IMR-90 (cell line): ENCODE measurements at regions not wholly inside any gene's neighbourhood (a gene's known extent, or its start where the extent isn't known, plus 50 kb on each side); places are given as distances from the start of the nearest gene placed in this dataset.

Source experiments
- ATAC-seq: fragments of 200-7000 bp; cut with Tn5 transposase; 2 replicates; pipeline ENCODE4 v1.9.1; 2020; ENCODE audit warnings: low read depth, mild to moderate bottlenecking, moderate library complexity
- BruUV-seq: library from RNA; stranded (reverse); fragments of 400-500 nt; replicated peaks from 2 replicates; lab custom pipeline; 2021; lab: Mats Ljungman, UMichigan
- CTCF ChIA-PET: fragments of 300-600 bp; formaldehyde crosslinking; extraction: SDS; loops from one replicate; lab custom pipeline; 2021; ENCODE audit warnings: antibody characterized with exemption; lab: Yijun Ruan, JAX
- POLR2A ChIA-PET: fragments of 300-600 bp; sonication (Branson Sonifier 250); formaldehyde crosslinking; loops from one replicate; lab custom pipeline; 2022; ENCODE audit warnings: antibody characterized with exemption; ENCODE audit not compliant: unreplicated experiment; lab: Charles Lee
- DNase-seq: peaks from one replicate; pipeline ENCODE4 v3.0.0; 2013
- H2AFZ ChIP-seq: replicated peaks from 2 replicates; pipeline ENCODE3; 2013; ENCODE audit warnings: low read length, mild to moderate bottlenecking; ENCODE audit not compliant: poor library complexity
- H2AK5ac ChIP-seq: 2 replicates; pipeline ENCODE4 v1.6.1; 2013; ENCODE audit warnings: low read depth, low read length, inconsistent platforms
- H2AK9ac ChIP-seq: replicated peaks from 2 replicates; pipeline ENCODE3; 2013; ENCODE audit warnings: mild to moderate bottlenecking, low read depth, low read length, moderate library complexity; ENCODE audit not compliant: poor library complexity
- H2BK120ac ChIP-seq: 2 replicates; pipeline ENCODE4 v1.6.1; 2013; ENCODE audit warnings: low read depth, low read length, inconsistent platforms
- H2BK15ac ChIP-seq: 3 replicates; pipeline ENCODE4 v1.6.1; 2013; ENCODE audit warnings: low read depth, low read length, inconsistent platforms
- H2BK20ac ChIP-seq: 2 replicates; pipeline ENCODE4 v1.6.1; 2013; ENCODE audit warnings: low read depth, mild to moderate bottlenecking, inconsistent platforms, low read length, moderate library complexity
- H2BK5ac ChIP-seq: 2 replicates; pipeline ENCODE4 v1.6.1; 2013; ENCODE audit warnings: mild to moderate bottlenecking, low read depth, low read length, inconsistent platforms; ENCODE audit not compliant: poor library complexity, severe bottlenecking
- H3K14ac ChIP-seq: replicated peaks from 2 replicates; pipeline ENCODE4 v1.6.1; 2013; ENCODE audit warnings: low read depth, low read length, inconsistent platforms
- H3K18ac ChIP-seq: 2 replicates; pipeline ENCODE4 v1.6.1; 2013; ENCODE audit warnings: low read depth, low read length, control low read depth
- H3K23ac ChIP-seq: 2 replicates; pipeline ENCODE4 v1.6.1; 2013; ENCODE audit warnings: low read depth, low read length, inconsistent platforms
- H3K27ac ChIP-seq: 2 replicates; pipeline ENCODE4 v1.5.1; 2013; ENCODE audit warnings: mild to moderate bottlenecking, control low read depth, low read length; ENCODE audit not compliant: insufficient read depth
- H3K27me3 ChIP-seq: 2 replicates; pipeline ENCODE4 v1.6.1; 2013; ENCODE audit warnings: low read length; ENCODE audit not compliant: control insufficient read depth, insufficient read depth
- H3K36me3 ChIP-seq: 2 replicates; pipeline ENCODE4 v1.6.1; 2013; ENCODE audit warnings: low read length, mixed read lengths; ENCODE audit not compliant: control insufficient read depth, insufficient read depth
- H3K4ac ChIP-seq: 2 replicates; pipeline ENCODE4 v1.6.1; 2013; ENCODE audit warnings: low read depth, low read length, inconsistent platforms
- H3K4me1 ChIP-seq: 2 replicates; pipeline ENCODE4 v1.6.1; 2013; ENCODE audit warnings: low read length, mixed read lengths; ENCODE audit not compliant: control insufficient read depth, insufficient read depth
- H3K4me2 ChIP-seq: 2 replicates; pipeline ENCODE4 v1.6.1; 2013; ENCODE audit warnings: low read depth, mild to moderate bottlenecking, control low read depth, low read length, moderate library complexity
- H3K4me3 ChIP-seq: 2 replicates; pipeline ENCODE4 v1.5.1; 2013; ENCODE audit warnings: low read depth, mild to moderate bottlenecking, control low read depth, low read length, moderate library complexity; ENCODE audit not compliant: insufficient read depth
- H3K56ac ChIP-seq: 2 replicates; pipeline ENCODE4 v1.6.1; 2013; ENCODE audit warnings: low read length, inconsistent platforms; ENCODE audit not compliant: insufficient read depth; ENCODE audit errors: extremely low read depth
- H3K79me1 ChIP-seq, 2 experiments: 2 replicates each; pipeline ENCODE4 v1.6.1; 2013; ENCODE audit warnings: low read length in 2 of 2, inconsistent platforms in 1 of 2, low read depth in 1 of 2
- H3K9ac ChIP-seq: 2 replicates; pipeline ENCODE4 v1.6.1; 2013; ENCODE audit warnings: low read depth, low read length, control low read depth
- H3K9me1 ChIP-seq: 2 replicates; pipeline ENCODE4 v1.6.1; 2013; ENCODE audit warnings: low read length, inconsistent platforms; ENCODE audit not compliant: insufficient read depth
- H3K9me3 ChIP-seq: 2 replicates; pipeline ENCODE4 v1.6.1; 2013; ENCODE audit warnings: low read length; ENCODE audit not compliant: control insufficient read depth, insufficient read depth
- H4K20me1 ChIP-seq: 2 replicates; pipeline ENCODE4 v1.6.1; 2013; ENCODE audit warnings: low read length, inconsistent platforms; ENCODE audit not compliant: insufficient read depth
- H4K5ac ChIP-seq: 2 replicates; pipeline ENCODE4 v1.6.1; 2013; ENCODE audit warnings: mild to moderate bottlenecking, low read depth, low read length, control low read depth
- H4K8ac ChIP-seq, 2 experiments: 2 replicates each; pipeline ENCODE4 v1.6.1; 2013; ENCODE audit warnings: low read depth in 2 of 2, low read length in 2 of 2, control low read depth in 1 of 2, inconsistent platforms in 1 of 2
- H4K91ac ChIP-seq: 2 replicates; pipeline ENCODE4 v1.6.1; 2013; ENCODE audit warnings: low read depth, low read length, inconsistent platforms; ENCODE audit not compliant: insufficient read depth
- BHLHE40 ChIP-seq: fragments of 150-350 bp; IDR thresholded peaks from 2 replicates; pipeline ENCODE4 v1.6.1; 2016; ENCODE audit warnings: mild to moderate bottlenecking, low read depth, low read length
- CEBPB ChIP-seq: IDR thresholded peaks from 2 replicates; pipeline ENCODE4 v1.6.1; 2012; ENCODE audit warnings: low read depth, low read length, improper control_type of control experiment
- CHD1 ChIP-seq: IDR thresholded peaks from 2 replicates; pipeline ENCODE4 v1.6.1; 2012; ENCODE audit warnings: low read depth, low read length, improper control_type of control experiment
- CTCF ChIP-seq: conservative IDR thresholded peaks from 2 replicates; pipeline ENCODE4 v1.5.1; 2012; ENCODE audit warnings: mild to moderate bottlenecking, low read depth, low read length, improper control_type of control experiment
- ELK1 ChIP-seq: fragments of 150-350 bp; IDR thresholded peaks from 2 replicates; pipeline ENCODE4 v1.6.1; 2016; ENCODE audit warnings: low read depth, mild to moderate bottlenecking, low read length, moderate library complexity, borderline replicate concordance
- FOS ChIP-seq: fragments of 150-350 bp; IDR thresholded peaks from 2 replicates; pipeline ENCODE4 v1.6.1; 2016; ENCODE audit warnings: low read depth, low read length
- MAFK ChIP-seq: IDR thresholded peaks from 2 replicates; pipeline ENCODE4 v1.6.1; 2012; ENCODE audit warnings: low read depth, low read length, improper control_type of control experiment
- MAZ ChIP-seq: IDR thresholded peaks from 2 replicates; pipeline ENCODE4 v1.6.1; 2012; ENCODE audit warnings: low read depth, mild to moderate bottlenecking, low read length, improper control_type of control experiment, moderate library complexity, borderline replicate concordance
- MXI1 ChIP-seq: IDR thresholded peaks from 2 replicates; pipeline ENCODE4 v1.6.1; 2012; ENCODE audit warnings: low read depth, mild to moderate bottlenecking, low read length, moderate library complexity, borderline replicate concordance
- NFE2L2 ChIP-seq: fragments of 150-350 bp; IDR thresholded peaks from 2 replicates; pipeline ENCODE4 v1.6.1; 2016; ENCODE audit warnings: low read depth, mild to moderate bottlenecking, low read length
- POLR2A ChIP-seq: IDR thresholded peaks from 2 replicates; pipeline ENCODE4 v1.6.1; 2012; ENCODE audit warnings: mild to moderate bottlenecking, low read depth, low read length
- RAD21 ChIP-seq: IDR thresholded peaks from 2 replicates; pipeline ENCODE4 v1.6.1; 2012; ENCODE audit warnings: low read length, improper control_type of control experiment
- RCOR1 ChIP-seq: IDR thresholded peaks from 2 replicates; pipeline ENCODE4 v1.6.1; 2012; ENCODE audit warnings: mild to moderate bottlenecking, low read length, improper control_type of control experiment; ENCODE audit not compliant: insufficient replicate concordance
- RFX5 ChIP-seq: IDR thresholded peaks from 2 replicates; pipeline ENCODE4 v1.8.0; 2012; ENCODE audit warnings: low read depth, mild to moderate bottlenecking, low read length, moderate library complexity
- SMC3 ChIP-seq: fragments of 150-350 bp; IDR thresholded peaks from 2 replicates; pipeline ENCODE4 v1.6.1; 2016; ENCODE audit warnings: low read depth, mild to moderate bottlenecking, antibody characterized with exemption, low read length, moderate library complexity
- USF2 ChIP-seq: fragments of 150-350 bp; IDR thresholded peaks from 2 replicates; pipeline ENCODE4 v1.6.1; 2017; ENCODE audit warnings: mild to moderate bottlenecking, antibody characterized with exemption, low read length, low read depth
- dilution Hi-C: fragments of 300-500 bp; cut with HindIII; formaldehyde crosslinking; loops from one replicate; pipeline ENCODE4 v1.14.3; 2018; ENCODE audit warnings: low sequenced_read_pairs; ENCODE audit not compliant: unreplicated experiment
- in situ Hi-C: fragments of 300-500 bp; cut with MboI; formaldehyde crosslinking; loops from 3 replicates; pipeline ENCODE4 v1.14.3; 2019; ENCODE audit warnings: low sequenced_read_pairs, inconsistent platforms, mixed read lengths
- intact Hi-C: fragments of 100-400 bp; cut with micrococcal nuclease; formaldehyde crosslinking; loops from 2 replicates; pipeline ENCODE4 v1.10.0; 2022

GRCh38 chr2:151078889-151079288 is 182.8 kb downstream of the RBM43 start:
- DNase-seq (no peak), ATAC-seq (no peak)
- Histone ChIP-seq H3K23ac (no peak overlapping the region), H3K9me1 (no peaks in the 10 kb centered on the region), H4K20me1 (no peaks in the 10 kb centered on the region), H3K9me3 (no peaks in the 10 kb centered on the region), H3K18ac (no peak overlapping the region), H3K9ac (no peak overlapping the region), H3K27me3 (no peaks in the 10 kb centered on the region), H2BK5ac (no peak overlapping the region), H2BK15ac (no peak overlapping the region), H3K4me1 (no peaks in the 10 kb centered on the region), H2BK120ac (no peak overlapping the region), H4K8ac (no peak overlapping the region), H2BK20ac (no peak overlapping the region), H3K79me1 (no peaks in the 10 kb centered on the region), H2AK5ac (no peak overlapping the region), H4K5ac (no peak overlapping the region), H3K4me3 (no peak overlapping the region), H3K27ac (no peak overlapping the region), H2AK9ac (no peak overlapping the region), H2AFZ (no peak overlapping the region), H3K4me2 (no peak overlapping the region), H3K14ac (no peak overlapping the region), H4K91ac (no peak overlapping the region), H3K56ac (no peak overlapping the region), H3K36me3 (no peaks in the 10 kb centered on the region), H3K4ac (no peak overlapping the region)
- no peak for TF ChIP-seq POLR2A
- no peak for TF ChIP-seq RCOR1
- no peak for TF ChIP-seq NFE2L2
- TF ChIP-seq RFX5 = no peak
- no peak for TF ChIP-seq CTCF
- no peak for TF ChIP-seq CHD1
- TF ChIP-seq MAFK = no peak
- TF ChIP-seq MAZ = no peak
- TF ChIP-seq BHLHE40 = no peak
- TF ChIP-seq USF2 = no peak
- TF ChIP-seq MXI1 = no peak
- TF ChIP-seq ELK1 = no peak
- no peak for TF ChIP-seq CEBPB
- TF ChIP-seq FOS = no peak
- no peak for TF ChIP-seq RAD21
- no peak for TF ChIP-seq SMC3
- ChIA-PET CTCF (no interaction called here), POLR2A (no interaction called here)
- BruUV-seq = no TSS peak
- in situ Hi-C loops (no loop called here), dilution Hi-C loops (no loop called here), intact Hi-C loops (no loop called here)
